ENCODE measurements at regions not wholly inside any gene's neighbourhood (a gene's known extent, or its start where the extent isn't known, plus 50 kb on each side); places are given as distances from the start of the nearest gene placed in this dataset.

DNA sequence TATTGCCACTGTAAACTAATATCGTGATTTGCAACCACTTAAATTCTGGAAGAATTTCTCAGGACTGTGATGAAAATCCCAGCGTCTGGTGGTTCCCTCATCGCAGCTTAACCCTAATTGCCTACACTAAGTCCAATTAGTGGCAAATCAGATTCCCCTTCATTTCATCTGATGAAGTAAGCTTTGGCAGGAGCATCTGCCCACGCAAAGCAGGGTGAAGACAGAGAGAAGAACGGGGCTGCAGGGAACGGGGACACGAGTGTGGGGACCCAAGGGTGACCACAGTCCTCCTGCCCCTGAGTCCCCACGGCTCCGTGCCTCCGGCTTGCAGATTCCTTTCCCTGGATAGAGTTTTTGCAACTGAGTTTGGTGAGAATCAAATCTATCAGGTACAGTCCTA is 159.5 kb downstream of the LY86 start:
- in situ Hi-C loops (cut with MboI; ENCODE audit: low sequenced_read_pairs, unreplicated experiment): no loop called here
- no peak for DNase-seq (ENCODE audit: low spot score)
- TF ChIP-seq, protein P1, sequence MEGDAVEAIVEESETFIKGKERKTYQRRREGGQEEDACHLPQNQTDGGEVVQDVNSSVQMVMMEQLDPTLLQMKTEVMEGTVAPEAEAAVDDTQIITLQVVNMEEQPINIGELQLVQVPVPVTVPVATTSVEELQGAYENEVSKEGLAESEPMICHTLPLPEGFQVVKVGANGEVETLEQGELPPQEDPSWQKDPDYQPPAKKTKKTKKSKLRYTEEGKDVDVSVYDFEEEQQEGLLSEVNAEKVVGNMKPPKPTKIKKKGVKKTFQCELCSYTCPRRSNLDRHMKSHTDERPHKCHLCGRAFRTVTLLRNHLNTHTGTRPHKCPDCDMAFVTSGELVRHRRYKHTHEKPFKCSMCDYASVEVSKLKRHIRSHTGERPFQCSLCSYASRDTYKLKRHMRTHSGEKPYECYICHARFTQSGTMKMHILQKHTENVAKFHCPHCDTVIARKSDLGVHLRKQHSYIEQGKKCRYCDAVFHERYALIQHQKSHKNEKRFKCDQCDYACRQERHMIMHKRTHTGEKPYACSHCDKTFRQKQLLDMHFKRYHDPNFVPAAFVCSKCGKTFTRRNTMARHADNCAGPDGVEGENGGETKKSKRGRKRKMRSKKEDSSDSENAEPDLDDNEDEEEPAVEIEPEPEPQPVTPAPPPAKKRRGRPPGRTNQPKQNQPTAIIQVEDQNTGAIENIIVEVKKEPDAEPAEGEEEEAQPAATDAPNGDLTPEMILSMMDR (IDR thresholded peaks at IDR 0.05; ENCODE audit: borderline replicate concordance, control extremely low read depth, extremely low read depth, insufficient read depth, missing control alignments): no peak

DNA sequence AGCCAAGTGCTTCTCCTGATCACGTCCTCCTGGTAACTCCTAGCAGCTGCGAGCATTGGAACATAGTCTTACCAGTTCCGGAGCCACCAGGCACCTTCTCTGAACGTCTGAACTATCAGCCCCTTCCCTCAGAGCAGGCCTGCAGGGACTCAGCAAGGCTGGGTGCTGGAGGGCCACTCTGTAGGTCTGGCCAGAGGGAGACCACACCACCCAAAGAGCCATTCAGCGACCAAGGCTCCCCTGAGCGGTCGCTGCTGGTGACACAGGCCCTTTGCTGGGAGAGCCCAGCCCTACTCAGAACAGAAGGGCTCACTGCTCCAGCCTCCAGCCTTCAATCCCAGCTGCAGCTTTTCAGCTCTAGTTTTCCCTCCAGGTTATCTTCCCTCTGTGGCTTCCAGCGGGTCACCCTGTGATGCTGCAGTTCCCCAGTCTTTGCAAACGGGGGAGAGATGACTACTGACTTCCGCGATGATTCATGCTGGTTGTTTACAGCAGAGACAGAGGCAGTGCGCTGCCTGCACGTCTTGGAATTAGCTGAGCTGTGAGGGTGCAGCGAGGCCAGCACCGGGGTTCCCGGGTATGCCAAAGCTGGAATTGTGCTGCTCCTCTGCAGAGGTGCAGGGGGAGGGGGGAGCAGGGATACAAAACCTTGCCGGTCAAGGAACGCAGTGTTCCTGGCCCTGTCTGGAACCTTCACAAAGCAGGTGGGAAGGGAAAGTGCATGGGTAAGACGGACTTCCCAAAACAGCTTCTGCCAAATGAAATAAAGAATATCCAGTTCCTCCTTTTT is 161.4 kb downstream of the LY86 start:
- TF ChIP-seq, protein P1 (IDR thresholded peaks at IDR 0.05; ENCODE audit: borderline replicate concordance, control extremely low read depth, extremely low read depth, insufficient read depth, missing control alignments): no peak
- in situ Hi-C loops (cut with MboI; ENCODE audit: low sequenced_read_pairs, unreplicated experiment): no loop called here
- no peak for DNase-seq (ENCODE audit: low spot score)

DNA sequence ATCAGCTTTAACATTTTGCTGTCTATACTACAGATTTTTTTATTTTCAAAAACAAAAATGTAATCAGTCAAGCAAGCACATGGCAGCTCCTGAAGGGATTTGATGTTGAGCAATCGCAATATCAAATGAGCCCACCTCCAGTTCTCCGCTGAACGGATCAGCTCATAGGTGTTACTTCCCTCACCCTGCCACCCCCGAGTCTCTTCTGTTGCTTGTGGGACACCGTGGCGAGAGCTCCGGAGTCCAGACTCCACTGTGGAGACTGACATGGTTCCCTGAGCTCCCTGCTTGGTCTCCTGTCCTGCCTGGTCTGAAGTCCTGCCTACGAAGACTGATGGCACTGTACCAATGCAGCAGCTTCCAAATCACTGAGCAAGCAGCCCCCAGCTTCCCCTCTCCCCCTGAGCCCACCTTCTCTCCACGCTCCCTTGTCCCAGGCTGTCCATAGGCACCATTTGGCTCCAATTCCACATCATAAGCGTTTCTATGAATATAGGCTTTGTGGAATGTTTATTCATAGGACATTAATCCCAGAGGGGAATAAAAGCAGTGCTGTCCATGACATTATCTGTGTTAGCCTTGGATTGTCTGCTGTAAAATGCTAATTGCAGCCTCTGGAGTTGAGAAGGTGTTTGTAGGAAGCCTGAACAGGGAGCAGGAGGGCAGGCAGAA is 162.2 kb downstream of the LY86 start:
- no peak for DNase-seq (ENCODE audit: low spot score)
- TF ChIP-seq, protein P1 (IDR thresholded peaks at IDR 0.05; ENCODE audit: borderline replicate concordance, control extremely low read depth, extremely low read depth, insufficient read depth, missing control alignments): no peak
- in situ Hi-C loops (cut with MboI; ENCODE audit: low sequenced_read_pairs, unreplicated experiment): no loop called here

DNA sequence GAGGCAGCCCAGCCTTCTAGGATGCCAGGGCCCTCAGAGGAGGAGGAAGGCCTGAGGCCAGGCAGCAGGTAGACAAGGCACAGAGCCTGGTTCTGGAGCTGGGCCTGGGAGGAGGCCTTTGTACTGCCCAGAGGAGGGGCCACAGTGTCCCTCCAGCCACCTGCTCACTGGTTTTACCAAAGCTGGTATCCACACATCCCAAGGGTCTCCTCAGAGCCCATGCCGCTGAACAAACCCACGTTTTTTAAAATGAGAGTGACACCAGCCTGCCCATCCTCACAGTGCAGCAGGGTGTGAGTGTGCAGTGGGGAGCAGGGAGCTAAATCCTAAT is 162.7 kb downstream of the LY86 start:
- TF ChIP-seq, protein P1 (IDR thresholded peaks at IDR 0.05; ENCODE audit: borderline replicate concordance, control extremely low read depth, extremely low read depth, insufficient read depth, missing control alignments): no peak
- in situ Hi-C loops (cut with MboI; ENCODE audit: low sequenced_read_pairs, unreplicated experiment): no loop called here
- no peak for DNase-seq (ENCODE audit: low spot score)

DNA sequence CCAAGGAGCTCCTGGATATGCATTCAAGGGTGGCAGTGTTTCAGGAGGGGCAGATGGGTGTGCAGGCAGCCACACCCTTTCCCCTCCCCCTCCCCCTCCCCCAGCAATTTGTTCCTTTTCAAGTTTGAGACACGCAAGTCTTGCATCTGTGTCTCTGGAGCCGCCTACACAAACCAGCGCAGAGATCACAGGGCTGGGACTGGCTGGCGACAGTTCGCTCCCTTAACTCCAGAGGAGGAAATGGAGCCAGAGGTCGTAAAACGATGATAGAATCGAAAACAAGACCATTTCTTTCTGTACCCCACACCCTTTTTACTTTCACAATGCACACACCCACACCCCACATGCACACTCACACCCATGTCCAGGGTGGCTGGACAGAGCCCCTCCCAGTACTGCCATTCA is 163.1 kb downstream of the LY86 start:
- in situ Hi-C loops (cut with MboI; ENCODE audit: low sequenced_read_pairs, unreplicated experiment): no loop called here
- no peak for DNase-seq (ENCODE audit: low spot score)
- TF ChIP-seq, protein P1 (IDR thresholded peaks at IDR 0.05; ENCODE audit: borderline replicate concordance, control extremely low read depth, extremely low read depth, insufficient read depth, missing control alignments): no peak

DNA sequence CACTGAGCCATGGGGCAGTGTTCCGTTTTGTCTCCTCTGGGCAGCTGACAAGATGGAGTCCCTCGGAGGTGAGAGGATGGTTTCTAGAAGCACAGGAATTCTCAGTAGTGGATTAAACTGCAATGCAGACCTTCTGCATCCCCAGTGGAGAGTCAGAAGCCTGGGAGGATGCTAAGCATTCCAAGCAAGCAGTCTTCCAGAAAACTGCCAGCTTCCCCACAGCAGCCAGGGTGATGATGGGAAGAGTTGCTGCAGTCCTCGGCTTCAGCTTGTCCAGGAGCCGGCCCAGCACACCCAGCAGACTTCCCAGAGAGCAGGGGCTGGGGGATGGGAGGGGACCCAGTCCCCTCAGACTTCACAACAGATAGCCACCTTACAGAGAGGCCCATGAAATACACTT is 163.6 kb downstream of the LY86 start:
- TF ChIP-seq, protein P1 (IDR thresholded peaks at IDR 0.05; ENCODE audit: borderline replicate concordance, control extremely low read depth, extremely low read depth, insufficient read depth, missing control alignments): no peak
- in situ Hi-C loops (cut with MboI; ENCODE audit: low sequenced_read_pairs, unreplicated experiment): no loop called here
- DNase-seq (ENCODE audit: low spot score): no peak

Measured in GM13976 (cell line).